ENCODE measurements at regions not wholly inside any gene's neighbourhood (a gene's known extent, or its start where the extent isn't known, plus 50 kb on each side); places are given as distances from the start of the nearest gene placed in this dataset.

DNA sequence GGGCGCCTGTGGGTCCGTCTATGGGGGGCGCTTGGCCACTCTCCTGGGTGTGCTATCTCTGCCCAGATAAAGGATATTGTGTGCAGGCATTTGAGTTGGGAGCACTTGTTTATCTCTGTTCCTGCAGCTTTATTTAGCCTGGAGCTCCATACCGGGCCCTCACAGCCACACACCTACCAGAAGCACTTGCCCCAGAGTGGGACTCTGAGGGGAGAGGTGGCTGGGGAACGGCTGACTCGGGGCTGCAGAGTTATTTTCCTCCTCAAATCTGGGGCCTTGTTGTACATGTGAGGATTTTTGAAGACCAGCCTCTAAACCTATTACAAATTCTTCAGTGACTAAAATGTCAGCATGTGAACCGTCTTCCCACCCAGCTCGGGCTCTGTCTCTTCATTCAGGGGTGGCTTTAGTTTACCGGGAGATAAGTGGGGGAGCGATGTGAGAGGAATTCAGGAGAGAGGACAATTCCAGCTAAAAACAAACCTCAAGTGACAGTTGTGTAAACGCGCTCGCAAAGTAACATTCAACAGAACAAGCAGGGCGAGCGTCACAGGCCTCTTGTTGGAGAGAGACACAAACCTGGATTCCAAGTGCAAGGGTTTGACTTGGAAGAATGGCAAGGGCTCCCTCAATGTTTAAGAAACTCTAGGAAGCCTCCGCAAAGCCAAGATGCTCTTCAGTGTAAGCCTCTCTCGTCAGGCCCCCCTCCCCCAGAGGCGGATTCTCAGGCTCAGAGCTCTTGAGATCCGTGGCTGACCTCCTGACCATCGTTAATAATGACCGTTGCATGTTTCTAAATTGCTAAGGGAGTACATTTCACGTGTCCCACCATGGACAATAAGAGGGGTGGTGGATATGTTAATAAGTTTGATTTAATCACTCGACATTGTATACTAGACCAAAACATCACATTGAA is 548.9 kb downstream of the QKI start:
- no peak for DNase-seq

DNA sequence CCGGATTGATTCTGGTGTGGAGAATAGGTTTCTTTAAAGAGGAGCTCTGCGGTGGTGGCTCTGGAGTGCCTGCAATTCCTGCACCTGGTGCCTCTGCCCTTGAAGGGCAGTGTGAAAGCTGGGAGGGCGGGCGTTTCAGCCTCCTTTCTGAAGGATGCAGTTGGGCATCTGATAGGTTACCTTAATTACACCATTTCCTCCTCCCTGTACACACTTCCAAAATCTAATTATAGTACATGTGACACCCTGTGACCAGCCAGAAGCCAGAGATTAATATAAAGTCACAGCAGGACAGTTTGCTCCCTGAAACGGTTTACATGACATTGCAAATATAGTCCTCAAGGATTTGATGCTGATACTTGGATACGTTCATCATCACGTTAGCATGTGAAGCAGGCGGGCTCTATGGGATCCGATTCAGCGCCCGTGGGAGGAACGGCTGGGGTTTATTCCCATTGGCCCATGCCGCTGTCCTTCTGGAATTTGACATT is 548.2 kb downstream of the QKI start:
- no peak for DNase-seq

DNA sequence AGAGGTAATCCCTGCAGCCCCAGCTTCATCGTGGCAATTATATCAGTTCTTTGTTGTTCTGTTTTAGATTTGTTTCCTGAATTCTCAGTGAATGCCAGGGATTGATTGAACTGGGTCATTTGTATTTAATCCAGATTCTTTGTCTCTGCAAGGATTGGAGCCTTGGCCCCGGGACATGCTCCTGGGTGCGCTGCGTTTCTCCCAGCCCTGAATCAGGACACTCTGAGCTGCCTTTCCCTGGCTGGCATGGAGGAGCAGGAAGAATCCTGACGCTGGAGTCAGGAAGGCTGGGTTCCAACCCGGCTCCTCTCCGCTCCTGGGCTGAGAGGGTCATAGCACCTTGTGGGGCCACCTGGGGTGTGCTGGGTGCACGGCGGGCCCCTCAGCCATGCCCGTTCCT is 545.6 kb downstream of the QKI start:
- no peak for DNase-seq

DNA sequence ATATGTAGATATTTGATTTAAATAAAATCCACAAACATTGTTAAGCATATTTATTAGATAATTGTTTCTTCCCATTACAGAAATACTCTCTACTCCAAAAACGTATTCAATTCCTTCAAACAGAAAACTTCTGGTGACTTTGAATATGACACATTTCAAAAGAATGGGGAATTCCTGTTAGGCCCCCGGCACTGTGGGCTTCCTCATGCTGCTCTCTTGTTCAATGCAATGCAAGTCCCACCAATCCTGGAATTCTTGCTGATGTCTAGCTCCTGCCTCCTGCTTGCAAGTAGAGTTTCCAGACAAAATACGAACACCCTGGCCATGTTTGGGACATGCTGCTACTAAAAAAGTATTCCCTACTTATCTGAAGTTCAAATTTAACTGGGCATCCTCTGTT is 544.1 kb downstream of the QKI start:
- no peak for DNase-seq

- DNase-seq = peak; percentile 20
Observed at GRCh38 chr6:163956571-163957407, 542.3 kb downstream of the QKI start.

- no peak for DNase-seq
Observed at GRCh38 chr6:163955756-163956155, 541.2 kb downstream of the QKI start.

GRCh38 chr6:163955096-163955495 is 540.6 kb downstream of the QKI start:
- no peak for DNase-seq

- DNase-seq = no peak
Observed at GRCh38 chr6:163954088-163954775, 539.7 kb downstream of the QKI start.

DNA sequence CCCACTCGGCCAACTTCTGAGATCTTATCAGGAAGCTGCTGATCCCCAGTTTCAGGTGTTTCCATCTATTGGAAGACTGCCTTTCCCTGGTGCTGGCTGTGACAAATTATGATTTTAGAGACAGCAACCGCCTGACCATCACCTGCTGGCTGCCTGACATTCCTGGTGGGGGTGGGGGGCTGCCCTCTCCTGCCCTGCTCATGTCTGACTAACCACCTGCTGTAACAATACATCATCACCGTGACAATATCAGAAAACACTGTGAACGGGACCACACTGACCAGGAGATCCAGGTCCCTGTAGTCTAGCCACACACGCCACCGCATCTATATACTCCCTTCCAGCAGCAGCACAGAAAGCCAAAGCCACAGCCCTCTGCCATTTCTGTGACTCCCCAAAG is 537.5 kb downstream of the QKI start:
- no peak for DNase-seq

DNA sequence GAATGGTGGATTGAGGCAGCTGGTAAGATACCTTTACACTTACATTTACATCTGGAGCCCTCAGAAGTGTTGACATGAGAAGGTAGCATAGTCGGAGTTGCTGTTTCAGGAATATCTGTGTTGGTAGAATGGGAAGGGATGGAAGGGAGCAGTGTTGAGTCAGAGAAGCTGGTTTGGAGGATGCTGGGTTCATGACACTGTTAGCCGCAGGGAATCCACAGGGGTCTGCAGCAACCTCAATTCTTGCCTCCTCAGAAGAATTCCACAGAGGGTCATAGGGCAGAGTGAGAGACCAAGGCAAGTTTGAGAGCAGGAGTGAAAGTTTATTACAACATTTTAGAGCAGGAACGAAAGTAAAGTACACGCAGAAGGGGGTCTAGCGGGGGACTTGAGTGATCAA is 536.8 kb downstream of the QKI start:
- DNase-seq = no peak

GRCh38 chr6:163950159-163950558 is 535.6 kb downstream of the QKI start:
- no peak for DNase-seq

DNA sequence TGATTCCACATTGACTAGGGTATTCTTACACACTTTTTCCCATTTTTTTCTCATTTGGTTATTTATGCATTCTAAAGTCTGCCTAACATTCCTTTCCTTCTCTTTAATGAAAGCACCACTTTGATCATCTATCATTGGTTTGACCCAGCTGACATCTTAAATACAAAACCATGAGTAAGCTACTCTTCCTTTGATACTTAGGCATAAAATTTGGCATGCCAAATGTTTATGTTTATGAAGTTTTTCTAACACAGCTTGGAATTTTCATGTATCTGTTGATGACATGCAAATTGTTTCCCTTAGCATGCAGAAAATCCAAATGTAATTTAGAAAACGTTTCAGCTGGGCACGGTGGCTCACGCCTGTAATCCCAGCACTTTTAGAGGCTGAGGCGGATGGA is 534.9 kb downstream of the QKI start:
- no peak for DNase-seq

GRCh38 chr6:163948250-163948649 is 533.7 kb downstream of the QKI start:
- no peak for DNase-seq

GRCh38 chr6:163947276-163947675 is 532.8 kb downstream of the QKI start:
- no peak for DNase-seq

DNA sequence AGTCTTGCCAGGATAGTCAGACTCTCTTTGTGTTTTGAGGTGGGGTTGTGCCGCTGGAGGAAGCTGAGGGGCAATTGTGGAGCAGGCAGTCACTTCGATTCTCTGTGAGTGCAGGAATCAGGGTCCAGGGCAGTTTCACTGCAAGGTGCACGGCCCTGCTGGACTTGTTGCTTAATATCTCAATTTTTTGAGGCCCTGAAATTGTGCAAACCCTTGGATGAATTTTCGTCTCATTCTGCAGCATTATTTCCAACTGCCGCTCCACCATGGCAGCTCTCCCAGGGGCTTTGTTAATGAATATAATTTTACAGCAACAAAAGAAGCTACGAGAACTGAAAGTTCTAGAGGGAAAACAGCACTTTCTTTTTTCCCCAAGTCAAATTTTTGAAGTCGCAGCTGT is 531.9 kb downstream of the QKI start:
- no peak for DNase-seq

GRCh38 chr6:163945808-163946207 is 531.3 kb downstream of the QKI start:
- DNase-seq = no peak

- no peak for DNase-seq
Observed at GRCh38 chr6:163944897-163945296, 530.4 kb downstream of the QKI start.

GRCh38 chr6:163943607-163944385 is 529.3 kb downstream of the QKI start:
- no peak for DNase-seq

- no peak for DNase-seq
Observed at GRCh38 chr6:163942790-163943189, 528.3 kb downstream of the QKI start.

GRCh38 chr6:163941624-163941976 is 527.1 kb downstream of the QKI start:
- no peak for DNase-seq

DNA sequence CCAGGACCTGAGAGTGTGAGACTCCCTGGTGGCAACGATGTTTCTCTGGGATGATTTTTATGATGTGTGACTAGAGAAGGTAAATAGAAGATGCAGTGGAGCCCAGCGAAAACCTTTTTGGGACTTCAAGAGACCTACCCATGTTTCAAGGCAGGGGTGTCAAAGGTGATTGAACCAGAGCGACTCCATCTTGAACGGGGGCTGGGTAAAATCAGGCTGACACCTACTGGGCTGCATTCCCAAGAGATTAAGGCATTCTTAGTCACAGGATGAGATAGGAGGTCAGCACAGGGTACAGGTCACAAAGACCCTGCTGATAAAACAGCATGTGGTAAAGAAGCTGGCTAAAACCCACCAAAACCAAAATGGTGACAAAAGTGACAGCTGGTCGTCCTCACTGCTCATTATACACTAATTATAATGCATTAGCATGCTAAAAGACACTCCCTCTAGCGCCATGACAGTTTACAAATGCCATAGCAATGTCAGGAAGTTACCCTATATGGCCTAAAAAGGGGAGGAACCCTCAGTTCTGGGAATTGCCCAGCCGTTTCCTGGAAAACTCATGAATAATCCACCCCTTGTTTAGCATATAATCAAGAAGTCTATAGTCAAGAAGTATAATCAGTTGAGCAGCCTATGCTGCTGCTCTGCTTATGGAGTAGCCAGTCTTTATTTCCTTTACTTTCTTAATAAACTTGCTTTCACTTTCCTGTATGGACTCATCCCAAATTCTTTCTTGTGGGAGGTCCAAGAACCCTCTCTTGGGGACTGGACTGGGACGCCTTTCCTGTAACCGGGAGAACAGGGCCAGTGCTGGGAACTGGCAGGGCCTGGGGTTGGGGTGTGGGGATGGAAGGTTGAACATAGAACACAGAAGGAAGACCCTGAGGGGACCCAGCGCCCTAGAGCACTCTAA is 526.4 kb downstream of the QKI start:
- DNase-seq = no peak

All from activated effector memory CD4-positive, alpha-beta T cell treated with Interleukin-2 at 50 U/mL for 16 hours (primary cell).